HG03280 (cell line): ENCODE measurements at regions not wholly inside any gene's neighbourhood (a gene's known extent, or its start where the extent isn't known, plus 50 kb on each side); places are given as distances from the start of the nearest gene placed in this dataset.
A peak's percentile ranks its signal among the peaks of the same experiment; 100 is the strongest.
"Not testable (repeated sequence)": the region's sequence is repeated elsewhere in the genome, so short reads cannot be mapped to it uniquely, and the experiment has no call there.

Experiments used
- ATAC-seq: cut with Tn5 transposase; IDR thresholded peaks from one replicate; pipeline ENCODE4 v1.9.1; 2021; ENCODE audit warnings: mild to moderate bottlenecking, moderate library complexity; ENCODE audit not compliant: unreplicated experiment

DNA sequence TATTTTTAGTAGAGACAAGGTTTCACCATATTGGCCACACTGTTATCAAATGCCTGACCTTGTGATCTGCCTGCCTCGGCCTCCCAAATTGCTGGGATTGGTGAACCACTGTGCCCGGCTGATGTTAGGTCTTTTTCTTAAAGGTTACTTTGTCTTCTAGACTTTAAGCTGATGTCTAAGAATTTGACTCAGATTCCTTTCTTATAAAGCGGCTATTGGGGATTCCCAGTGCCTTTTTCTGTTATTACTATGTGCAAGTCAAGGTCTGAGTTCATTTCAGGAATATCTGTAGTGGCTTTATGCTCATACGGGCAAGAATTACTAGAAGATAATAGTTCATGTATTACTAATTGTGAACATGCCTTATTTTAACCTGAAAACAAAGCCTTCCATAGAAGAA is 102.8 kb downstream of the LAT start:
- ATAC-seq, result not testable (repeated sequence)

DNA sequence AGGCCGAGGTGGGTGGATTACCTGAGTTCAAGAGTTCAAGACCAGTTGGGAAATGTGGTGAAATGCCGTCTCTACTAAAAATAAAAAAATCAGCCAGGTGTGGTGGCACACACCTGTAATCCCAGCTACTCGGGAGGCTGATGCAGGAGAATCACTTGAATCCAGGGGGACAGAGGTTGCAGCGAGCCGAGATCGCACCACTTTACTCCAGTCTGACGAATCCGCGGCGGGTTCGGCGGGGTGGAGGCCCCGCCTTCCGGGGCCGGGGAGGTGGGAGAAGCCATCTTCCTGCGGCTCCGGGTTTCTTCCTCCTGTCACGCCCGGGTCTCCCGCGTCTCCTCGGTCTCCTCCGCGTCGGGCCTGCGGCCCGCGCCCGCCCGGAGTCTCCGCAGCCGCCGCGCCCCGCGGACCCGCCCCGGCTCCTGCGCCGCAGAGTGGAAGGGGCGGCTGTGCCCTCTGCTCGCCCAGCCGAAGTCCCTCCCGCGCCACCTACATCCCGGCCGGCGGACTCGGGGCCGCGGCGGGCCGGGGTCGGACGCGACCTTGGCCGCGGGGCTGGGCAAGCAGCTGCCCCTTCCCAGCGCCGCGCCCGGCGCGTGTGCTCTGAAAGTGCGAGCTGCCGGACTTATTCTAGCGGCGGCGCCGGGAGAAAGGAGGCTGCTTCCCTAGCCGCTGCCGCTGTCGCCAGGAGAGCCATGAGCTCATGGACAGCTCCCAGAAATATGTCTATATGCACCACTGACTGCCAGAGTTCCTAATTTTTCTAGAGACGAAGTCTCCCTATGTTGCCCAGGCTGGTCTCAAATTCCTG is 97.2 kb downstream of the LAT start:
- not testable (repeated sequence) for ATAC-seq

DNA sequence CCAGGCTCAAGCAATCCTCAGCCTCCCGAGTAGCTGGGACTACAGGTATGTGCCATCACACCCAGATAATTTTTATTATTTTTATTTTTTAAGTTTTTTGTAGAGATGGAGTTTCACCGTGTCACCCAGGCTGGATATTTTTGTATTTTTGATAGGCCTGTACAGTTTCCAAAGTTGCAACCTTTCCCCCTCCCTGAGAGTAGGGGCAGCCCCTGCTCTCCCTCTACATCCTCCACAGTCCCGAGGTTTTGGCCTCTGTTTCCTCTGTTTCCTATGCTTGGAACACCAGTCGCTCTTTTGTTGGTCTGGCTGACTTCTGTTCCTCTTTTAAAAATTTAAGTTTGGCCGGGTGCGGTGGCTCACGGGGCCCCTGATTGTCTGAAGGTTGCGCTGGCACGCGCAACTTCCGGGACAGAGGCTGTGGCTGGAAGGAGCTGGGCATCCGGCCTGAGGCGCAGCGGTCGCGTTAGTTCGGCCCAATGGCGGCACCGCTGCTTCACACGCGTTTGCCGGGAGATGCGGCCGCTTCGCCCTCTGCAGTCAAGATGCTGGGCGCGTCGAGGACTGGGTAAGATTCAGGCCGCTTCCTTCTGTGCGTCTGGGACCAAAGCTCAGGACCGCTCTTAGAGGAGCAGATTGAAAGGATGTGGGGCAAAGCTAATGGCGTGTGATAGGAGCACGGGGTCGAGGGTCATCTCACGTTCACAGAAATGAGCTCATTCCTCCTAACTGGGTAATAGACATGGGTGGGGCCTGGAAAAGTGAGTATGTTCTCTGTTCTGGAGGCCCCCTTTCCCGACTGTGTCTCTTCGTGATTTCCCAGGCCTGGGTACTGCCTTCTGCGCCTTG is 89.9 kb downstream of the LAT start:
- peak; percentile 90 for ATAC-seq

DNA sequence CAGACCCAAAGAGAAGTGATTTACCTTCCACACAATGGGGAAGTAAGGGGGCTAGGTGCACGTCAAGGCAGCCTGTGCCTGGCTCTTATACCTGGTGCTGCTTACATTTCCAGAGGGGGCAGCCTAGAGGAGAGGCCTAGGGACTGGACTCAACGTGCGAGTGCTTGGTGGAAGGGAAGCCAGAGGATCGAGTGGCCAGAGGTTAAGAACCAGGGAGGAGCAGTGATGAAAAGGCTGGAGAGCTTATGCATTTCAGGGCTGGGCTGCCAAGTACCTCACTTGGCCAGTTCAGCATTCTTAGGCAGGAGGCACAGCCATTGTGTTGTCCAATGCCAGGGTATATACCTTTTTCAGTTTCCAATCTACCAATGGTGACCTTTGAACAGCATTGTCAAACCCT is 77.4 kb downstream of the LAT start:
- not testable (repeated sequence) for ATAC-seq

DNA sequence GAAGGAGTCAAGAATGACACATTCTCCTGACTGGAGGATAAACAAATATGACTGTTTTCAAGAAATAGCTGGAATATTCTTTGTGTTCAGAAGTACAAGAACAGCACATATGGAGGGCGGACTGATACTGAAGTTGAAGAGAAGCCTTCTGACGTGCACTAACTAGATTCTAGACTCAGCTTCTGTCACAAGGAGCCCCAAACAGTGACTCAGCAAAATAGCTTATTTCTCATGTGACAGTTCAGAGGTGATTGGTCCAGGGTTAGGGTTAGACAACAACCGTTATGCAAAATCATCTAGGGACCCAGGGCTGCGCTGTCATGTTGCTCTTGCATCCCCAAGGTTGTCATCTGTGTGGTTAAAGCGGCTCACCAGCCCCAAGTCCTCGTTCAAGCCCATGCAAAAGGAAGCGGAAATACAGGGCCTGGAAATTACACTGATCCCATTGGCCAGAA is 76.6 kb downstream of the LAT start:
- ATAC-seq, result not testable (repeated sequence)

DNA sequence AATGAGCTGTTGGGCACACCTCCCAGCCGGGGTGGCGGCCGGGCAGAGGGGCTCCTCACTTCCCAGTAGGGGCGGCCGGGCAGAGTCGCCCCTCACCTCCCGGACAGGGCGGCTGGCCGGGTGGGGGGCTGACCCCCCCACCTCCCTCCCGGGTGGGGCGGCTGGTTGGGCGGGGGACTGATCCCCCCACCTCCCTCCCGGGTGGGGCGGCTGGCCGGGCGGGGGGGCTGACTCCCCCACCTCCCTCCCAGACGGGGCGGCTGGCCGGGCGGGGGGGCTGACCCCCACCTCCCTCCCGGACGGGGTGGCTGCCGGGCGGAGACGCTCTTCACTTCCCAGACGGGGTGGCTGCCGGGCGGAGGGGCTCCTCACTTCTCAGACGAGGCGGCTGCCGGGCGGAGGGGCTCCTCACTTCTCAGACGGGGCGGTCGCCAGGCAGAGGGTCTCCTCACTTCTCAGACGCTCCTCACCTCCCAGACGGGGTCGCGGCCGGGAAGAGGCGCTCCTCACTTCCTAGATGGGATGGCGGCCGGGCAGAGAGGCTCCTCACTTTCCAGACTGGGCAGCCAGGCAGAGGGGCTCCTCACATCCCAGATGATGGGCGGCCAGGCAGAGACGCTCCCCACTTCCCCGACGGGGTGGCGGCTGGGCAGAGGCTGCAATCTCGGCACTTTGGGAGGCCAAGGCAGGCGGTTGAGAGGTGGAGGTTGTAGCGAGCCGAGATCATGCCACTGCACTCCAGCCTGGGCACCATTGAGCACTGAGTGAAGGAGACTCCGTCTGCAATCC is 75.4 kb downstream of the LAT start:
- ATAC-seq, result not testable (repeated sequence)

DNA sequence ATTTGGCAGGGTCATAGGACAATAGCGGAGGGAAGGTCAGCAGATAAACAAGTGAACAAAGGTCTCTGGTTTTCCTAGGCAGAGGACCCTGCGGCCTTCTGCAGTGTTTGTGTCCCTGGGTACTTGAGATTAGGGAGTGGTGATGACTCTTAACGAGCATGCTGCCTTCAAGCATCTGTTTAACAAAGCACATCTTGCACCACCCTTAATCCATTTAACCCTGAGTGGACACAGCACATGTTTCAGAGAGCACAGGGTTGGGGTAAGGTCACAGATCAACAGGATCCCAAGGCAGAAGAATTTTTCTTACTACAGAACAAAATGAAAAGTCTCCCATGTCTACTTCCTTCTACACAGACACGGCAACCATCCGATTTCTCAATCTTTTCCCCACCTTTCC is 74.7 kb downstream of the LAT start:
- not testable (repeated sequence) for ATAC-seq
